ENCODE measurements at regions not wholly inside any gene's neighbourhood (a gene's known extent, or its start where the extent isn't known, plus 50 kb on each side); places are given as distances from the start of the nearest gene placed in this dataset.

DNA sequence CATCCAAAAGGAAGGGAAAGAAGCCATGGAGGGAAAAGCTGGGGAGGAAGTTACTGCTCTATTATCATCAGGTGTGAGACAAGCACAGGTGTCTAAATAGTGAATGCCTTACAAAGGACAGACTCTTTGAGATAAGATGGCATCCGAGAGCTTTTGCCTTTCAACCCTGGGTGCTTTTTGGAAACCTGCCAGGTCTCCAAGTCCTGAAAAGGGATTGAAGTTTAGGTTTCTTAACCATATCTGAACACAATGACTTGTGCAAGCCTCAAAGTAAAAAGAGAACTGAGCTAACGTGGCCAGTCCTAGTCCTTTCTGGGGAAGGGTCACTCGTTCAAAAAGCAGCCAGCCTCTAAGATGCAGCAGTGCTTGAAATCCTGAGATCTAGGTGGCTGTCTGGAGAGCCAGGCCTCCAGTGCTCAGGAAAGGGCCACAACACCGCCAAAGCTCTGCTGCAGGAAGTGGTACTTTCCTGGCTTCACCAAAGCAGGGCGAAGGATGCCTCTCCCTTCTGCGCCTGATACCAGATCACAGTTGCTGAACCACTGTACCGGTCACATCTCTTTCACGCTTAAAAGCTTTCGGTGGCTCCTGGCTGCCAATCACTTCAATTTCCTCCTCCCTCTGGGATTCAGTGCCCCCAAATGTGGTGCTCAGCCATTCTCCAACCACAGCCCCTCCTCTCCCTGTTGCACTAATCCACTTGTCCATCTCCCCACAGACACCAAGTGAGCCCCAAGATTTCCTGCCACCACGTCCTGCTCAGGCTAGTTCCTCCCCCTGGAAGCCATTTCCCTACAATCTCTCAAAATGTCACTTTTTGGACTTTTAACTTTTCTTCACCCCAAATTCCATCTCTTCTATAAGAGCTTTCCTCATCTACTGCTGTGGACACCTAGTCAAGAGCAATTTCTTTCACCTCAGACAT, 104.1 kb upstream of the LPP start:
- DNase-seq = no peak

DNA sequence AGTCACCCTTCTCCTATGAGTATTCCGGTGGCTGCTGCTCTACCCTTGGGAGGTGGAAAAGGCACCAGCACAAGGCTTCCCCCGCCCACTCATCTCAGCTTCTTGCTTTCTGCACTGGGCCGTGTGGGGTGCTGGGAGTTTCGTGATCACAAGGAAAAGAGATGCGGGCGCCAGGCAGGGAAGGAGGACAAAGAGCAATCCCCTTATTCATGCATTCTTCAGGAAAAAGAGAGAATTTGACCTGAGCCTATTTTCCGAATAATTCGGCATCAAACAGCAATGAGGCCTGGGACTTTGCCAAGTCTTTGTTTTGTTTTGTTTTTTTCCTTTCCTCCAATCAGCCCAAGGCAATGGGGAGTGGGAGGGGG, 102.2 kb upstream of the LPP start:
- DNase-seq = no peak

DNA sequence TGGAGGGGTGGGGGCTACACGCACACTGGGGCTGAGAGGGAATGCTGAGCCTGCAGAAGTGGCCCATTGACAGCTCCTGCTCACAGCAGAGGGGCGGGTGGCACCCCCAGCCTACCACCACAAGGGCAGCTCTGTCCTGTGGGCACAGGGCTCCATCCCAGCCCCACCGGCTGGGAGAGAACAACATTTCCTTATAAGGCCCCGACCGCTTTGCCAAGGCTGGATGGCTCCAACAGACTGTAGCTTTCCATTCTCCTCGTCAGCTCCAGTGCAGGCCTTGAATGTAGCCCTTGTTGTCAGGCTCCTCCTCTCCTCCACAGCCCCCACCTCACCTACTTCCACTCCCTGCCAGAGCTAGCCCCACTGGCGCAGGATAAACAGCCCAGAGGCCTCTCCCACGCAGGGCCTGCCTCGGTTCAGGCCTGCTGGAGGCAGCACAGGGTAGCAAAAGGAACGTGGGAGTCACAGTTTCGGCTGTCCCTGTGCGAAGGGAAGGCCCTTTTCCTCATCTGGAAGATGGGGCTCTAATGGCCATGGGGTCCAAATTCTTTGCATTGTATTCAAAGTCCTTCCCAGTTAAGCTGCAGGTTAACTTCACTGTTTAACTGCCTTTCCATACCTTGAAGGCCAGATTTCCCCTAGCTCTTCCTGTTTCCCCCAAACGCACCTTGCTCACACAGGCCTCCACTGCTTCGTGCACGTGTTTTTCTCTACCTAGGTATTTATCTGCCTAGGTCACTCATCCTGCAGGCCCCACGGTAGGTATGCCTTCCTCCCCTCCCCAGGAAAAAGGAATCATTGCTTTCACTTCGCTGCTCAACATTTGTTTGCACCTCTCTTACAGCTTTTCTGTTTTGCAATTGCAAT, 101.6 kb upstream of the LPP start:
- DNase-seq = no peak

DNA sequence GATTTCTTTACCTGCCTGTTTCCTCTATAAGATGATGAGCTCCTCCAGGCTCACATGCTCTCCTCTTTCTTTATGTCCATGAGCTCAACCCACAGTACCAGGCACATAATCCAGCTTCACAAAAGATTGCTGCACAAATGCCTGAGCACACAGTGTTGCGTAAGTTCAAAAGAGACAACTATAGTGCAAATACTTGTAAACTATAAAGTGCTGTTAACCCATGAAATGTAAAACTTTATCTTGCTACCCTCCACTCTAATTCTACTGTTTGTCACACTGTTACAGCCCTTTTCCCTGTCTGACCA, 101.0 kb upstream of the LPP start:
- DNase-seq = no peak

DNA sequence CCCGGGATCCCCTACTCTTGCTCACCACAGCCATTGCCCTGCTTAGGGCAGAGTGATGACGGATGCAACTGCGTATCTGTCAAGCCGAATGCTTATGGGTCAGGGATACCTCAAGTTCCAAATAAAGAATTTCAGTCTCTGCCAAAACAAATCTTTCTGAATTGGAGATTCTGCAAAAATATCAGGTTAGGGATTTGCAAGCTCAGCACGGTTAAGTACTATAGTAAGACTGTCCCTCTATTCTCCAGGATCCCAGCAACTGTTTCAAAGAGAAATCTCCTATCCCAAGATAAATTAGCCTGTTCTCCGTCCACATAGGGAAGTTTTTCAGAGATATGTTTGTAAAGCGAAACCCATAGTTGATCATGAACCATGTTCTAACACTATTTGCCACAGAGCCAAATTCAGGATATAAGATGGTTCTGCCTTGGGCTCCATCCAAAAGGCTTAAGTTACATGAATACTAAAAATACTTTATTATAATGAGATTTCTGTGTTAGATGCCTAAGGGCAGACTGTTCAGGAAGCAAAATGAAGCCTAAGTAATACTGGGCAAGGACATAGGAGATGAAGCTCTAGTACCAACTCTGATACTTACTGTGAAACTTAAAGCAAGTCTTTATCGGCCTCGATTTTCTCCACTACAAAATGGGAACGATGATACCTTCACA, 100.1 kb upstream of the LPP start:
- no peak for DNase-seq

- DNase-seq = no peak
Observed at GRCh38 chr3:188054541-188054940, 99.4 kb upstream of the LPP start.

DNA sequence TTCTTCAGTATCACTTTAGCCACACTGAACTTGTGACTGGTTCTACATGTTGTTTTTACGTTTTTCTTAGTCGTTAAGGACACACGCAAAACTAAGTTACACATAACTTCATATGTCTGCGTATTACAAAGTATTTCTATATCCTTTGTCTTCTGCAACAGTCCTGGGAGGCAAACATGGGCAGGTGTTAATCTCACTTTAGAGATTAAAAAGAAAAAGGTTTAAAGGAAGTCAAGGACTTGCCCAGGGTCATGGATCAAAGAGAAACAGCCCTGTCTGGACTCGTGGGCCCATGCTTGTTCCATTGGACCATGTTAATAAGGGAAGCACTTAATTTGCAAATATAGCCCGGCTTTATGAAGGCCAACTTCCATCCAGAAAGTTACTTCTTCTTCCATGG, 98.6 kb upstream of the LPP start:
- DNase-seq = no peak

- no peak for DNase-seq
Observed at GRCh38 chr3:188057124-188057523, 96.8 kb upstream of the LPP start.

DNA sequence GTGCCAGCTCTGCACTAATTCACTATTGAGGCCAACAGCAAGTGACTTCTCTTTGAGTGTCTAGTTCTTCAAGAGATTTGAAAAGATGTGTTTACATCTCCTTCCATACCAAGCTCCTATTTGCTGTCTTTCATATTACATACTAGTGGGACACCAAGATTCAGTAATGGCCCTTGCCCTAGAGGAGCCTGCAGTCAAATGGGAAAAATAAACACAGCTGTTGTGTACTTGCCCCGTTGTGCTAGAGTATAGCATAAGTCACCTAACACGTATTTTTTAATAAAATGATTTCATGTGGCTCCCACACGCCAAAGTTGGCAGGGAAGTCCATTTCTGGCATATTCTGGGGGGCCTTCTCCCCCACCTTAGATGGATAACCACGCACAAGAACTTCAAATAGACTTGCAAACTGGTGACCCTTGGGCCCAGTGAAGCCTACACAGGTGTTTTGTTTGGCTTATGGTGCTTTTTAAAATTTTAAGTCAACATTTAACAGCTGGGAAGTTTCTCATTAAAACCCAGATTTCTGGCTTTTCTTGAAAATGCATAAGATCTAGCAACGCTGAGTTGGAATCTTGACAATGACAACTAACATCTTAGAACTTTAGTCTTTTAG, 95.3 kb upstream of the LPP start:
- no peak for DNase-seq

DNA sequence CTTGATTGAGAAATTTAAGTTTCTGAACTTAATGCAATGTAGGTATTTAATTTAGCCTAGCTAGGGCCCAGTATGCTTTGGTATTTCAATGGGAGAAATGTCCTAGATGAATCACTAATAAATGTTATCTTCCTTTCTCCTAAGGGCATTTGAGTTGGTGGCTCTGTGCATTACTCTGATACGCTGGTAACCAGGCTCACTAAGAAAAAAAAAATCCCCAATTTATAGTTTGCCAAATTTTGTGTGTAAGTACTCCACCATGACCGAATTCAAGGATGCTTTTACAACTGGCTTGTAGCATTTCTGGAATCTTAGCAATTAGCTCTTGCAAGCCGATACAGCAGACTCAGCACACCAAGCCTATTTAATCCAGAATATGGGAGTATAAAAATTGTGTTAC, 94.6 kb upstream of the LPP start:
- DNase-seq = no peak

DNA sequence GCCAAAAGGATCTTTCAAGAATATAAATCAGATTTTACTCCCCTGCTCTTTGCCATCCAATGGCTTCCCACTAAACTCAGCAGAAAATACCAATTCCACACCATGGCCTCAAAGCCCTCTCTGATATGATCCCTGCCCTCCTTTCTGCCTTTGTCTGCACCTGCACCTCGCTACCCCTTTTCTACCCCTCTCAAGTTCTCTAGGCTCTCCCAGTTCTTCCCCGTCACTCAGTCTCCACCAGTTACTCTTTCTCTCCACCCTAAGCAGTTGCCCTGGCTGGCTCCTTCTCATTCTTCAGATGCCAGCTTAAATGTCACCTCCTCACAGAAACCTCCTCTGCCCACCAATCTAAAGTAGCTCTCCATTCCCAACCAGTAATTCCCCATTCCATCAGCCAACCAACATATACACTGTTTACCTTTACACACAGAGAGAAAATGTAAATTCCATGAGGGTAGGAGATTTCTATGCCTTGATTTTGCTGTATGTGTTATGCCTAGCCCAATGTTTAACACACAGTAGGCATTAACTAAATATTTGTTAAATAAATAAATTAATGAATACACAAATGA, 93.6 kb upstream of the LPP start:
- DNase-seq = no peak

- DNase-seq = no peak
Observed at GRCh38 chr3:188060840-188061544, 93.0 kb upstream of the LPP start.

DNA sequence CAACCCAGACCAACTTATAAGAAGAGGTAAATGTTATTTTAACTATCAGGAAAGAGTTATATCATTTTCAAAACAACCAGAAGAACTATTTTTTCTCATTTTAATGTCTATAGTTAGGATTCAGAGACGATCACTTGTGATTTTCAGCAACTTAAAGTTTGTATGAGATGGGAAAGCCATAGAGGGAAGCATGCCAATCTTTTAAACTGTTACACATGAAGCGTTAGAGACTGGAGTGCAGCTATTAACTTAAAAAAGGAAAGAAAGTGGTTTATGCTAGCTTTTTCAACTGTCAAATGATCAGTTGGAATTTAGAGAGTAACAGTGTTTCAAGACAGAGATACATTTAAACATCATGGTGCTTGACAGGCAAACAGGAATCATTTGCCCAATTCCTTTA, 91.7 kb upstream of the LPP start:
- DNase-seq = no peak

- no peak for DNase-seq
Observed at GRCh38 chr3:188064831-188065493, 89.0 kb upstream of the LPP start.

DNA sequence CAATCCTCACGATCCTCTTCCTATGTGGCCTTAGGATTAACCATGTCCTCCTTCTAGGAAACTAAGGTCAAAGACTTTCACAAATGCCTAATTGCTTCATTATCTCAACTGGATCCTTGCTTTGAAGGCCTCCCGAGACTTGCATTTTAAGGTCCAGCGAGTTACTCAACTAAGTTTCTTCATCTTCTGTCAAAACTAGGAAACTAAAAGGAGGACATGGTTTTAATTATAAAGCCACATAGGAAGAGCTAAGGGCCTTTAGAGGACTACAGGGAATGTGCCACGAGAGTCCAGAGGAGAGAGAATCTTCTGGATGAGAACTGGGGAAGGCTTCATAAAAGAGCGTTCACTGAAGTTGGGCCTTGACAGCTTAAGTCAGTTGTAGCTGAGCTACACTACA, 87.8 kb upstream of the LPP start:
- no peak for DNase-seq

DNA sequence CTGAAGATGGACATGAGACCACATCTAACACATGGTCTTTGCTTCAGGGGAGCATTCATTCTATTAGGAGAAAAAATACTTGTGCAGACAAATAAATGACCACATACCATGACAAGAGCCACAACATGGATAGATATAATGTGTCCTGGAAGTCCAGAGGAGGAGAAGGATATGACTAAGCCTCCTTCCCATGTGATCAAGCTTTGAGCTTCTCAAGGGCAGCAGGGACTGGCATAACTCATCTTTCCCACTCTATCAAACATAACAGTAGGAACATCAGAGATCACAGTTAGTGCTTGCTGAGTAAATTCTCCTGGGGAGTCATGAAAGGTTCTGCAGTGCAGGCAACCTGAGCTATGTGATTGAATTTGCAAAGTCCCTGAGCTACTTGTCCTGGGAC, 86.0 kb upstream of the LPP start:
- no peak for DNase-seq

DNA sequence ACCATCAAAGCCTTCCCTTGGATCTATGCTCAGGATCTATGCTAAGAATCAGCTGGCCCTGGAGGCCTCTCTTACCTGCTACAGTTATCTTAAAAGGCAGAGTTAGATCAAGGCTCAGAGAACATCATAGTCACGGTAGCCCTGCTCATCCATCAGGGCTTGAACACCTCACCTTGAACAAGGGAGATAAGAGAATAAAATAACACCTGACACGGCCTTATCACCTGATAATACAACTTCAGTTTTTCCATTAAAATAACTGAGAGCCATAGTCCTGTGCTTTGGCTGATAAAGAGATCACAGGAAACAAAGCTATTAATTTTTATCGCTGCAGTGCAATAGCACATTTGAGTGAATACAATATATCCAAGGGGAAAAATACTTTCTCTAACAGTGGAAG, 85.6 kb upstream of the LPP start:
- DNase-seq = no peak

GRCh38 chr3:188071636-188072035, 82.3 kb upstream of the LPP start:
- no peak for DNase-seq

DNA sequence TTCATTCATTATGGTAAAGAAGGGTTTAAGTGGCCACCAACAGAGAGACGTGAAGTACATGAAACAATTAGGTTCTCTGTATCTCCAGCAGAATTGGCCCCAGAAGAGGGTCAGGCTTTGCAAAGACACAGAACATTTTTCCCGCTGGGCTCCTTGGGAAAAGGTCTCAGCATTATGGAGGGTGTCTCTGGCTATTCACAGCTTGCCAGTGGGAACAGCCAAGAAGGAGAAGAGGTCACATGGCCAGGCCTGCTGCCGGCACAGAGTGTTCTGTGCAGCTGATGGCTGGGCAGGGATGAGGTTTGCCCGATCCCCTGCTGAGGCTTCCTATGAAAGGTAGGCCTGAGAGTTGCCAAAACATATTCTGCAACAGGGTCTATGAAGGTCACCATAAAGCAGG, 77.8 kb upstream of the LPP start:
- DNase-seq = no peak

- DNase-seq = no peak
Observed at GRCh38 chr3:188077160-188077799, 76.7 kb upstream of the LPP start.

- no peak for DNase-seq
Observed at GRCh38 chr3:188080091-188080490, 73.9 kb upstream of the LPP start.

Data from NCI-H2029 treated with DMSO at 0.1 percent for 48 hours (cell line).